HEK293 (cell line): ENCODE measurements at regions not wholly inside any gene's neighbourhood (a gene's known extent, or its start where the extent isn't known, plus 50 kb on each side); places are given as distances from the start of the nearest gene placed in this dataset.

ENCODE experiments used
- CTCF ChIA-PET: fragments of 350-600 bp; formaldehyde crosslinking; extraction: SDS; loops from one replicate; lab custom pipeline; 2021; ENCODE audit warnings: antibody characterized with exemption; lab: Yijun Ruan, JAX
- POLR2A ChIA-PET: fragments of 300-600 bp; formaldehyde crosslinking; extraction: SDS; loops from one replicate; lab custom pipeline; 2020; ENCODE audit warnings: antibody characterized with exemption, inconsistent platforms; lab: Yijun Ruan, JAX
- H3K27ac ChIP-seq: fragments of 200-500 bp; sonication (Bioruptor generic); 2 replicates; pipeline ENCODE4 v1.5.1; 2014; ENCODE audit warnings: low read depth, low read length, control low read depth, inconsistent platforms; ENCODE audit errors: extremely low read depth
- H3K36me3 ChIP-seq, 2 experiments: fragments of 200-500 bp in 1 of 2; sonication (Bioruptor generic) in 1 of 2; 1 replicate in 1 of 2; 2 replicates in 1 of 2; pipeline ENCODE4 v1.5.1; 2014 to 2017; ENCODE audit warnings: inconsistent platforms in 2 of 2, low read length in 2 of 2; ENCODE audit not compliant: control insufficient read depth in 2 of 2, insufficient read depth in 1 of 2
- H3K4me1 ChIP-seq: fragments of 200-500 bp; sonication (Bioruptor generic); 2 replicates; pipeline ENCODE4 v1.5.1; 2014; ENCODE audit warnings: mild to moderate bottlenecking, low read length, inconsistent platforms; ENCODE audit not compliant: control insufficient read depth, insufficient read depth
- H3K4me3 ChIP-seq: 2 replicates; pipeline ENCODE4 v1.5.1; 2011; ENCODE audit warnings: low read depth, mild to moderate bottlenecking, control low read depth, low read length, moderate library complexity
- H3K9me3 ChIP-seq: fragments of 200-500 bp; sonication (Bioruptor generic); 2 replicates; pipeline ENCODE4 v1.5.1; 2014; ENCODE audit warnings: low read depth, low read length, inconsistent platforms; ENCODE audit not compliant: control insufficient read depth, insufficient read depth
- EGR2 ChIP-seq: fragments of 450-650 bp; formaldehyde crosslinking; IDR thresholded peaks from 2 replicates; pipeline ENCODE4 v1.5.1; 2016; ENCODE audit warnings: low read depth, missing biosample characterization, missing genetic modification characterization
- GLIS2 ChIP-seq: fragments of 450-650 bp; formaldehyde crosslinking; IDR thresholded peaks from 2 replicates; pipeline ENCODE4 v1.5.1; 2016; ENCODE audit warnings: missing biosample characterization, missing genetic modification characterization
- KLF1 ChIP-seq: fragments of 450-650 bp; formaldehyde crosslinking; IDR thresholded peaks from 2 replicates; pipeline ENCODE4 v1.5.1; 2016; ENCODE audit warnings: missing biosample characterization, missing genetic modification characterization
- KLF8 ChIP-seq: fragments of 450-650 bp; formaldehyde crosslinking; IDR thresholded peaks from 2 replicates; pipeline ENCODE4 v1.5.1; 2016; ENCODE audit warnings: missing biosample characterization, missing genetic modification characterization
- PBX3 ChIP-seq: sonication (generic); formaldehyde crosslinking; IDR thresholded peaks from 2 replicates; pipeline ENCODE4 v1.8.1; 2022; ENCODE audit warnings: mild to moderate bottlenecking, moderate library complexity, missing genetic modification reagents
- SCRT2 ChIP-seq: fragments of 450-650 bp; formaldehyde crosslinking; IDR thresholded peaks from 2 replicates; pipeline ENCODE4 v1.5.1; 2016; ENCODE audit warnings: missing biosample characterization, missing genetic modification characterization
- SP3 ChIP-seq: fragments of 450-650 bp; formaldehyde crosslinking; IDR thresholded peaks from 2 replicates; pipeline ENCODE4 v1.5.1; 2016; ENCODE audit warnings: missing biosample characterization, missing genetic modification characterization
- ZBTB17 ChIP-seq: fragments of 450-650 bp; formaldehyde crosslinking; IDR thresholded peaks from 2 replicates; pipeline ENCODE4 v1.5.1; 2016; ENCODE audit warnings: missing biosample characterization, missing genetic modification characterization
- ZFHX2 ChIP-seq: fragments of 450-650 bp; formaldehyde crosslinking; conservative IDR thresholded peaks from 2 replicates; pipeline ENCODE4 v1.5.1; 2016; ENCODE audit warnings: missing biosample characterization, missing genetic modification characterization
- ZIC2 ChIP-seq: fragments of 450-650 bp; formaldehyde crosslinking; IDR thresholded peaks from 2 replicates; pipeline ENCODE4 v1.5.1; 2016; ENCODE audit warnings: missing biosample characterization, missing genetic modification characterization
- ZNF157 ChIP-seq: fragments of 450-650 bp; formaldehyde crosslinking; IDR thresholded peaks from 2 replicates; pipeline ENCODE4 v1.5.1; 2016; ENCODE audit warnings: missing biosample characterization, missing genetic modification characterization
- ZNF2 ChIP-seq: fragments of 450-650 bp; formaldehyde crosslinking; IDR thresholded peaks from 2 replicates; pipeline ENCODE4 v1.5.1; 2016; ENCODE audit warnings: missing biosample characterization, missing genetic modification characterization
- ZNF302 ChIP-seq: fragments of 450-650 bp; formaldehyde crosslinking; IDR thresholded peaks from 2 replicates; pipeline ENCODE4 v1.5.1; 2016; ENCODE audit warnings: missing biosample characterization, missing genetic modification characterization, low read depth
- ZNF366 ChIP-seq: fragments of 450-650 bp; formaldehyde crosslinking; conservative IDR thresholded peaks from 2 replicates; pipeline ENCODE4 v1.5.1; 2016; ENCODE audit warnings: missing biosample characterization, missing genetic modification characterization
- ZNF423 ChIP-seq: fragments of 450-650 bp; formaldehyde crosslinking; IDR thresholded peaks from 2 replicates; pipeline ENCODE4 v1.5.1; 2016; ENCODE audit warnings: missing biosample characterization, missing genetic modification characterization
- ZNF544 ChIP-seq: fragments of 450-650 bp; formaldehyde crosslinking; IDR thresholded peaks from 2 replicates; pipeline ENCODE4 v1.5.0; 2017; ENCODE audit warnings: missing biosample characterization, missing genetic modification characterization
- ZNF560 ChIP-seq: fragments of 450-650 bp; formaldehyde crosslinking; IDR thresholded peaks from 2 replicates; pipeline ENCODE4 v1.5.1; 2017; ENCODE audit warnings: missing biosample characterization, missing genetic modification characterization, borderline replicate concordance
- ZNF629 ChIP-seq: fragments of 450-650 bp; formaldehyde crosslinking; IDR thresholded peaks from 2 replicates; pipeline ENCODE4 v1.5.1; 2017; ENCODE audit warnings: missing biosample characterization, missing genetic modification characterization
- ZNF707 ChIP-seq: fragments of 450-650 bp; formaldehyde crosslinking; IDR thresholded peaks from 2 replicates; pipeline ENCODE4 v1.5.1; 2016; ENCODE audit warnings: missing biosample characterization, missing genetic modification characterization
- ZNF747 ChIP-seq: fragments of 450-650 bp; formaldehyde crosslinking; IDR thresholded peaks from 2 replicates; pipeline ENCODE4 v1.5.1; 2016; ENCODE audit warnings: missing biosample characterization, missing genetic modification characterization
- ZSCAN16 ChIP-seq: fragments of 450-650 bp; formaldehyde crosslinking; IDR thresholded peaks from 2 replicates; pipeline ENCODE4 v1.5.1; 2016; ENCODE audit warnings: missing biosample characterization, missing genetic modification characterization
- TF ChIP-seq, protein P1 (sequence below): fragments of 450-650 bp; formaldehyde crosslinking; IDR thresholded peaks from 2 replicates; pipeline ENCODE4 v1.5.1; 2017; ENCODE audit warnings: missing biosample characterization, missing genetic modification characterization
- TF ChIP-seq, protein P2 (sequence below): fragments of 450-650 bp; formaldehyde crosslinking; IDR thresholded peaks from 2 replicates; pipeline ENCODE4 v1.5.1; 2016; ENCODE audit warnings: missing biosample characterization, missing genetic modification characterization
- TF ChIP-seq, protein P3 (sequence below): fragments of 450-650 bp; formaldehyde crosslinking; IDR thresholded peaks from 2 replicates; pipeline ENCODE4 v1.5.1; 2016; ENCODE audit warnings: missing biosample characterization, missing genetic modification characterization

DNA sequence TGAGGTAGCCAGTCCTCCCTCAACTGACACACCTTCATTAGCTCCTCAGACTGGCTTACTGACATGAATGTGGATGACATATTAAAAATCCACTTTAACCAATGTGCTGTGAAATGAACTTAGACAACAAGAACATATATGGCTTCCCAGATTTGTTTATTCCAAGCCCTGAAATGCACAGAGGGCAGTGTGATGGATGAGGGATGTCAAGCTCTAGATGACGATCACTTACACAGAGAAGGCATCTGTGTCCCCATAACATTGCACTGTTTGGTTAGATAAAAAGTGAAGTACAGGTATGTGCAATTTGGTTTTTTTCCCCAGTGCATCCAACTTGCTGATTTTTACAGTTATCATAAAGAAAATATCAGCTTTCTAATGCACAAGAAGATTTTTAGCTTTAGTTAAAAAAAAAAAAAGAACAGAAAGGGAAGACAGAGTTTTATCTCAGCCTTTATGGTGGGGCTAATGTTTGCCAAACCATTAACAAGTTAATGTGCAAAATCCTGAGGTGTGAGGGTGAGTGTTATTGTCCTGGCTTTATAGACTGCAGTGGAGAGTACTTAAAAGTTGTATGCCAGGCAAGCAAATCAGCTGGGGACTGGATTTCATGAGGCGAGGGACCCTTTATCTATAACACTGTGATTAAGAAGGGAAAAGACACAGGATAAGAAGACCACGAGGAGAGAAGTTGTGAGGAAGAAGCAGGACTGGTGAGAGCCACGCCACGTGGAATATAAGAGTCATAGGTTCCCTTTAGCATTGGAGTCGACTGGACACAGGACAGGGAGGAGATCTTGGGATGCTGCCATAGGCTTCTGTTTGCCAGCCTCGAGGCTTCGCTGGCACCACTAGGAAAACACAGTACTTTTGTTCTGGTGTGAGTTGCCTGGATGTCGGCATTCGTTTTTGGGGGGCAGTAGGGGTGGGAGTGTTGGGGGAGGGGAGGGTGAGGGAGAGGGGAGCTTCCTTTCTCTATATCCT is 90.0 kb upstream of the BACH2 start:
- H3K27ac ChIP-seq: no peak overlapping the region
- no peaks in the 10 kb centered on the region for H3K36me3 ChIP-seq
- POLR2A ChIA-PET: no interaction called here
- H3K9me3 ChIP-seq: no peaks in the 10 kb centered on the region
- H3K4me1 ChIP-seq: no peaks in the 10 kb centered on the region
- CTCF ChIA-PET: interaction anchor here (0.6 to 1.8 kb wide), 6 partner anchors 13 to 444 kb away, joined by 3 to 5 read pairs (median 3); no protein-coding TSS in a partner anchor
- TF ChIP-seq KLF1 (tag by site-specific recombination) (no peak), ZNF629 (no peak), ZNF560 (tag by site-specific recombination) (no peak), ZNF544 (tag by site-specific recombination) (no peak), GLIS2 (tag by site-specific recombination) (no peak), ZNF2 (no peak)
- TF ChIP-seq, protein P1, sequence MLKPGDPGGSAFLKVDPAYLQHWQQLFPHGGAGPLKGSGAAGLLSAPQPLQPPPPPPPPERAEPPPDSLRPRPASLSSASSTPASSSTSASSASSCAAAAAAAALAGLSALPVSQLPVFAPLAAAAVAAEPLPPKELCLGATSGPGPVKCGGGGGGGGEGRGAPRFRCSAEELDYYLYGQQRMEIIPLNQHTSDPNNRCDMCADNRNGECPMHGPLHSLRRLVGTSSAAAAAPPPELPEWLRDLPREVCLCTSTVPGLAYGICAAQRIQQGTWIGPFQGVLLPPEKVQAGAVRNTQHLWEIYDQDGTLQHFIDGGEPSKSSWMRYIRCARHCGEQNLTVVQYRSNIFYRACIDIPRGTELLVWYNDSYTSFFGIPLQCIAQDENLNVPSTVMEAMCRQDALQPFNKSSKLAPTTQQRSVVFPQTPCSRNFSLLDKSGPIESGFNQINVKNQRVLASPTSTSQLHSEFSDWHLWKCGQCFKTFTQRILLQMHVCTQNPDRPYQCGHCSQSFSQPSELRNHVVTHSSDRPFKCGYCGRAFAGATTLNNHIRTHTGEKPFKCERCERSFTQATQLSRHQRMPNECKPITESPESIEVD (tag by site-specific recombination): peak; percentile 41; the same call in 1 of the 2 replicates
- H3K4me3 ChIP-seq: no peak overlapping the region

DNA sequence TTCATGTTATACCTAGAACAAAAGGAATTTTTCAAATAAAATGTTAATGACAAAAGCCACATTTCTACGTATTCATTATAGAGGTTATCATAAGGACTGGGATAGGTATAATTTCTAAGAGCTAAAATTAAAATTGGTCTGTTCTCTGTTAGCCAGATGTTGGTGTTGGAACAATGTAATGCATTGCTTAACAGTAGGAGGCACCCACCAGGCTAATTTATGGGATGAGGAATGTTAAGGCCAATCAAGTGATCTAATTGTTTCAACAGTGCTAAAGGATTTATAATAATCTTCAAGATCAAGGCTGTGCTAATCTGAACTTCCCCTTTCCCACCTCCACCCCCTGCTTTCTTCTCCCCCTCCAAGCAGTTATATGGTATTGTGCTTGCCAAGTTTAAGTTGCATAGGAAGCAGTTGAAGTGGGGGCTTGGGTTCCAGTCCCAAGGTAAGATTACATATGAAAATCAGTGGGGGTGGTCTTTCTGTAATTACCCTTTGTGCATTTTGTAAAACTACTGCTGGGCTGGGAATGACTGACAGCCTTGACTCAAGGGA is 89.2 kb upstream of the BACH2 start:
- H3K9me3 ChIP-seq: no peaks in the 10 kb centered on the region
- peak; percentile 77 for TF ChIP-seq EGR2 (tag by site-specific recombination)
- TF ChIP-seq, protein P2, sequence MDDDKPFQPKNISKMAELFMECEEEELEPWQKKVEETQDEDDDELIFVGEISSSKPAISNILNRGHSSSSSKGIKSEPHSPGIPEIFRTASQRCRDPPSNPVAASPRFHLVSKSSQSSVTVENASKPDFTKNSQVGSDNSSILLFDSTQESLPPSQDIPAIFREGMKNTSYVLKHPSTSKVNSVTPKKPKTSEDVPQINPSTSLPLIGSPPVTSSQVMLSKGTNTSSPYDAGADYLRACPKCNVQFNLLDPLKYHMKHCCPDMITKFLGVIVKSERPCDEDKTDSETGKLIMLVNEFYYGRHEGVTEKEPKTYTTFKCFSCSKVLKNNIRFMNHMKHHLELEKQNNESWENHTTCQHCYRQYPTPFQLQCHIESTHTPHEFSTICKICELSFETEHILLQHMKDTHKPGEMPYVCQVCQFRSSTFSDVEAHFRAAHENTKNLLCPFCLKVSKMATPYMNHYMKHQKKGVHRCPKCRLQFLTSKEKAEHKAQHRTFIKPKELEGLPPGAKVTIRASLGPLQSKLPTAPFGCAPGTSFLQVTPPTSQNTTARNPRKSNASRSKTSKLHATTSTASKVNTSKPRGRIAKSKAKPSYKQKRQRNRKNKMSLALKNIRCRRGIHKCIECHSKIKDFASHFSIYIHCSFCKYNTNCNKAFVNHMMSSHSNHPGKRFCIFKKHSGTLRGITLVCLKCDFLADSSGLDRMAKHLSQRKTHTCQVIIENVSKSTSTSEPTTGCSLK: no peak
- TF ChIP-seq ZFHX2 (tag by site-specific recombination): peak; percentile 35; the same call in 1 of the 2 replicates
- TF ChIP-seq ZNF302 (tag by site-specific recombination): no peak
- TF ChIP-seq ZIC2 (tag by site-specific recombination): 0 out of 2 replicates have a peak, but pooled peaks have one; percentile 27
- TF ChIP-seq, all 188 proteins: peak for 3
- Histone ChIP-seq H3K36me3 (no peaks in the 10 kb centered on the region), H3K27ac (no peak overlapping the region), H3K4me1 (no peaks in the 10 kb centered on the region), H3K4me3 (no peak overlapping the region)
- ChIA-PET POLR2A (no interaction called here), CTCF (interaction anchor here (0.7 to 1.2 kb wide), 2 partner anchors 88 to 93 kb away, joined by 3 read pairs; no protein-coding TSS in a partner anchor)

DNA sequence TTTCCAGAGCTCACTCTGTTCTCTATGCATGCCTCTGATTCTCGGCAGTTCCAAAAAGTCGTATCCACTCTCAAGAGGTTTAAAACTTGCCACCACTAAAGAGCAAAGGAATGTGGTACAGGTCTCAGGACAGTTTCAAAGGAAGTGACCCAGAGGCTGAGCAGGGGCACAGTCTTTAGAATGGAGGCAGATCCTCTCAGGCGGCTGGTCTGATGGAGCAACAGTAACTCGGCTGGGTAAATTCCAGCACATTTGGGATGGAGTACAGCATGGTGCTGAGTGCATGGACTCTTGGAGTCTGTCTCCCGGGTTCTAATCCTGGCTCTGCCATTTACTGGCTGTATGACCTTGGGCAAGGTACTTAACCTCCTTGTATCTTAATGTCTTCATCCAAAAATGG is 88.1 kb upstream of the BACH2 start:
- Histone ChIP-seq H3K4me3 (no peak overlapping the region), H3K36me3 (no peaks in the 10 kb centered on the region), H3K9me3 (no peaks in the 10 kb centered on the region), H3K4me1 (no peaks in the 10 kb centered on the region), H3K27ac (no peak overlapping the region)
- ChIA-PET POLR2A (interaction anchor here (0.6 kb wide), 1 partner anchor 194 kb away, joined by 3 read pairs; no protein-coding TSS in a partner anchor), CTCF (interaction anchor here (0.6 to 6.3 kb wide), 2 partner anchors 9 to 20 kb away, joined by 5 to 46 read pairs; no protein-coding TSS in a partner anchor)
- TF ChIP-seq ZNF707 (tag by site-specific recombination): no peak
- TF ChIP-seq ZSCAN16 (tag by site-specific recombination): no peak
- no peak for TF ChIP-seq SP3 (tag by site-specific recombination)
- TF ChIP-seq KLF8 (tag by site-specific recombination): no peak
- no peak for TF ChIP-seq PBX3 (CRISPR knock-in tag)
- no peak for TF ChIP-seq SCRT2 (tag by site-specific recombination)
- no peak for TF ChIP-seq ZNF157 (tag by site-specific recombination)
- no peak for TF ChIP-seq KLF1 (tag by site-specific recombination)
- TF ChIP-seq ZBTB17 (tag by site-specific recombination): no peak
- TF ChIP-seq ZNF423 (tag by site-specific recombination): no peak
- TF ChIP-seq ZNF747: no peak
- TF ChIP-seq, protein P3, sequence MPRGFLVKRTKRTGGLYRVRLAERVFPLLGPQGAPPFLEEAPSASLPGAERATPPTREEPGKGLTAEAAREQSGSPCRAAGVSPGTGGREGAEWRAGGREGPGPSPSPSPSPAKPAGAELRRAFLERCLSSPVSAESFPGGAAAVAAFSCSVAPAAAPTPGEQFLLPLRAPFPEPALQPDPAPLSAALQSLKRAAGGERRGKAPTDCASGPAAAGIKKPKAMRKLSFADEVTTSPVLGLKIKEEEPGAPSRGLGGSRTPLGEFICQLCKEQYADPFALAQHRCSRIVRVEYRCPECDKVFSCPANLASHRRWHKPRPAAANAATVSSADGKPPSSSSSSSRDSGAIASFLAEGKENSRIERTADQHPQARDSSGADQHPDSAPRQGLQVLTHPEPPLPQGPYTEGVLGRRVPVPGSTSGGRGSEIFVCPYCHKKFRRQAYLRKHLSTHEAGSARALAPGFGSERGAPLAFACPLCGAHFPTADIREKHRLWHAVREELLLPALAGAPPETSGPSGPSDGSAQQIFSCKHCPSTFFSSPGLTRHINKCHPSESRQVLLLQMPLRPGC (tag by site-specific recombination): no peak
- no peak for TF ChIP-seq ZNF366 (tag by site-specific recombination)
